Coronary artery (tissue), 2 donors: ENCODE measurements at regions not wholly inside any gene's neighbourhood (a gene's known extent, or its start where the extent isn't known, plus 50 kb on each side); places are given as distances from the start of the nearest gene placed in this dataset.

Experiments used
- DNase-seq: peaks from one replicate; pipeline ENCODE4 v3.0.0-alpha.2; 2017; ENCODE audit warnings: low spot score
- H3K27ac ChIP-seq, 2 donors: fragments of 200-600 bp; sonication (generic); one replicate each; pipeline ENCODE4 v1.5.1; 2016 to 2019
- H3K4me3 ChIP-seq: fragments of 200-600 bp; sonication (generic); 2 replicates; pipeline ENCODE4 v1.5.1; 2016; ENCODE audit warnings: mild to moderate bottlenecking, moderate library complexity
- TF ChIP-seq, protein P1 (sequence below): fragments of 200-600 bp; sonication (generic); IDR thresholded peaks from one replicate; pipeline ENCODE4 v1.5.1; 2019; ENCODE audit warnings: antibody characterized with exemption

DNA sequence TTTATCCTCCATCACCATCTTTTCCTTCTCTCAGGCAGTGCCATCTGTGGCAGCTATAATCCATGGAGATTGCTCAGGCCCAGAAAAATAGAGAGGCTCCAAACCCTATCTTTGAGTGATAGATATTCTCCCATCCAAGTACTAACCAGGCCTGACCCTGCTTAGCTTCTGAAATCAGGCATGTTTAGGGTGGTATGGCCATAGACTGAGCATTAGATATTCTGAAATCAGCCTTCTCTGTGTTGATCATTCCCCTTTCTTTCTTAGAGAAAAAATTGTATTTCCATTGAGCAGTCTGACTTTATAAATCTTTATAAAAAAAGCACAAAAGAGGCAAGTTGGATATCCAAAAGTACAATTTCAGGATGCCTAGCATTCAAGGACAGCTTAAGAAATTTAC lies 131.5 kb upstream of the ACVR2A start:
- H3K4me3 ChIP-seq = no peak overlapping the region
- TF ChIP-seq, protein P1, sequence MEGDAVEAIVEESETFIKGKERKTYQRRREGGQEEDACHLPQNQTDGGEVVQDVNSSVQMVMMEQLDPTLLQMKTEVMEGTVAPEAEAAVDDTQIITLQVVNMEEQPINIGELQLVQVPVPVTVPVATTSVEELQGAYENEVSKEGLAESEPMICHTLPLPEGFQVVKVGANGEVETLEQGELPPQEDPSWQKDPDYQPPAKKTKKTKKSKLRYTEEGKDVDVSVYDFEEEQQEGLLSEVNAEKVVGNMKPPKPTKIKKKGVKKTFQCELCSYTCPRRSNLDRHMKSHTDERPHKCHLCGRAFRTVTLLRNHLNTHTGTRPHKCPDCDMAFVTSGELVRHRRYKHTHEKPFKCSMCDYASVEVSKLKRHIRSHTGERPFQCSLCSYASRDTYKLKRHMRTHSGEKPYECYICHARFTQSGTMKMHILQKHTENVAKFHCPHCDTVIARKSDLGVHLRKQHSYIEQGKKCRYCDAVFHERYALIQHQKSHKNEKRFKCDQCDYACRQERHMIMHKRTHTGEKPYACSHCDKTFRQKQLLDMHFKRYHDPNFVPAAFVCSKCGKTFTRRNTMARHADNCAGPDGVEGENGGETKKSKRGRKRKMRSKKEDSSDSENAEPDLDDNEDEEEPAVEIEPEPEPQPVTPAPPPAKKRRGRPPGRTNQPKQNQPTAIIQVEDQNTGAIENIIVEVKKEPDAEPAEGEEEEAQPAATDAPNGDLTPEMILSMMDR = no peak
- no peak overlapping the region for H3K27ac ChIP-seq
- DNase-seq = no peak

DNA sequence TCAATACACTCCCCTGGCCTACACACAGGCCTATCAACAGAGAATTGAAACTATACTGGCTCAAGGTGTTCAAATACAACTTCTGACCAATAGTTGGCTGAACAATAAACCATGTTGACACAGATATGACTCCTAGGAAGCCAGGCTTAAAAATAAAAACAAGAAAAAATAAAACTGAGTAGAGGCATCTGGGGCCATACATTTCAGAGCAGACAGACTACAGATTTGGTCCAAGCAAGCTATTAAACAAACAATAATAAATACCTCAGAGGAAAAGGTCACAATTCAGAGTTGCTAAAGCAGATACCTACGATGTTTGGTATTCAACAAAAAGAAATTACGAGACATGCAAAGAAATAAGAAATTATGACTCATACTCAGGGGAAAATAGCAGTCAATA lies 132.8 kb upstream of the ACVR2A start:
- DNase-seq = no peak
- TF ChIP-seq, protein P1 = no peak
- Histone ChIP-seq H3K4me3 (no peak overlapping the region), H3K27ac (no peak overlapping the region)

DNA sequence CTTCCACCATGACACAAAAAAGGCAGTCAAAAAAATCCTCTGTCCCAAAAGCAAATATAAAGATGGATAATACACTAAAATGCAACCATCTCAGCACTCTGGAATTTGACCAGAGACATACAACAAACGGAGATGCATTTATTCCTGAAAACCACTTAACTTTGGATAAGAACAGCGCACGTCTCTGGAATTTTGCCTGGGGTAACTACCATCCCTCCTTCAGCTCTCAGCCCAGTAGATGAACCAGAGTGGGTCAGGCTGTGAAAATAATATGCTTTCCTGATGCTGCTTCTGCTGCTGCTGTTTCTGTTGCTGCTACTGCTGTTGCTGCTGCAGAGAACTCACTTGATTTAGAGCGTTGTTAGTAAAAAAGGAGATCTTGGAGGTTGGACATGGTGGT lies 133.8 kb upstream of the ACVR2A start:
- H3K27ac ChIP-seq = no peak overlapping the region
- H3K4me3 ChIP-seq = no peak overlapping the region
- DNase-seq = no peak
- TF ChIP-seq, protein P1 = no peak

DNA sequence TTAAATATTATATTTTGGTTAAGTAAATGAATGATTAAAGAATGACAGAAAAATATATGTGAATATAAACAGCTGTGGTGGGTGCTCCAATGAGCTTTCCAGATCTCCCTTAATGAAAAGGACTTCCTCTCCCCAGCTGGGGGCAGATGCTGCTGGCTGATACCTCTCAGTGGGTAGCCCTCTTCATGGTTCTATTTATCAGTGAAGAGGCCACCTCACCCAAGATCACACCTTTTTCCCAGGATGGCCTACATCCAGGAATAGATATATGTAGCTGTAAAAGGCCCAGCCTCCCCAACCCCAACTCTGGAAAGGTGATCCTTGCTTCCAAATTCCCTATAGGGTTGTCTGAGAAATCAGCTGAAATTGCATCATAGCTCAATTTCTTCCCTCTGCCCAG lies 135.2 kb upstream of the ACVR2A start:
- DNase-seq = no peak
- Histone ChIP-seq H3K4me3 (no peak overlapping the region), H3K27ac (no peak overlapping the region)
- TF ChIP-seq, protein P1 = no peak

DNA sequence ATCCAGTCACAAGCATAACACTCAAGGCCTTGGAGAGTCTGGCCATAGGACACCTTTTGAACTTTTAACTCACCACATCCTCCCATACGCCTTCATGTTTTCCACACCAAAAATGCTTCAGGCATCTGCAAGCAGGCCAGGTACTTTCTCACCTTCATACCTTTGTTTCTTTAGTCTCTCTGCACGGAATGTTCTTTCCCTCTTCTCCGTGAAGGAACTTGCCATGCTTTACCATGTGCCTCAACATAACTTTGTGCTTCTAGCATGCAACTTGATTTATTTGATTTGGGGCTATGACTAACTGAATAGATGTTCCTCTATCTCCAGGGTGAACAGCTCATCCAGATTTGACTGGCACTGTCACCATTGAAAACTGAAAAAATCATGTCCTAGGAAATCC lies 141.7 kb upstream of the ACVR2A start:
- H3K4me3 ChIP-seq = no peak overlapping the region
- H3K27ac ChIP-seq = no peak overlapping the region
- no peak for DNase-seq
- TF ChIP-seq, protein P1 = no peak

DNA sequence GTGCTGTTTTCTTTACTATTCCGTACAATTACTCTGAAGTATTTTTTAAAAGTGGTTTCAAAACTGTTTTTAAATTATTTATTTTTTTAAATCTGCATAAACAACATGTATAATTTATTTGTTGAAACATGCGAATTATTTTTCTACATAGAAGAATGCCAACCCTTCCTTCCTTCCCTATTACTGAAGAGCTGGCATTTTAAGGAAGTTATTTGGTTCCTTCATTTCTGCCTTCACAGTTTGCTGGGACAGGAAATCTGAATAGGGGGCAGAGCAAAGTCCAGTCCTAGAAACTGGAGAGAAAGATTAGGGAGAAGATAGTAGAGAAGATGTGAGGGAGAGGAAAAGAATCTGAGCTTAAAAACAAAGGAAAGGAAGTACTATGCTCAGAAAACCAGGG lies 146.7 kb upstream of the ACVR2A start:
- no peak overlapping the region for H3K4me3 ChIP-seq
- TF ChIP-seq, protein P1 = no peak
- DNase-seq = no peak
- no peak overlapping the region for H3K27ac ChIP-seq

DNA sequence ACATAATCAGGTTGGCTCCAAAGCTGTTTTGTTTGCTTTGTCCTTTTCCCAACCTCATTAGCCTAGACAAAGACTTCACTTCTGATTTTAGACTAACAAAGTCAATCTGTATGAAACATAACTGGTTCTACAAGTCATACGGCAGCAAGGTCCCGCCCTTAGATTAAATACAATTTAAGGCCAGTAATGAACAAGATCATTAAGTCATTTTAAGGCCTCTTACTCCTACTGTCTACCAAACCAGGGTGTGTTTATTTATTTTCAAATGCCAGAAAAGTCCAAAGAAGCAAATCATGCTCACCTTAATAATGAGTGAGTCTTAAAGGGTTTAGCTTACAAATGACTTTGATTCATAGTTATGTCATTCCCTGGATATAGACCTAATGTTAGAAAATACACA lies 148.4 kb upstream of the ACVR2A start:
- DNase-seq = no peak
- no peak overlapping the region for H3K27ac ChIP-seq
- TF ChIP-seq, protein P1 = no peak
- H3K4me3 ChIP-seq = no peak overlapping the region
